HG03045 (cell line): ENCODE measurements at regions not wholly inside any gene's neighbourhood (a gene's known extent, or its start where the extent isn't known, plus 50 kb on each side); places are given as distances from the start of the nearest gene placed in this dataset.
"Not testable (repeated sequence)": the region's sequence is repeated elsewhere in the genome, so short reads cannot be mapped to it uniquely, and the experiment has no call there.

Experiments
- ATAC-seq: cut with Tn5 transposase; IDR thresholded peaks from one replicate; pipeline ENCODE4 v1.9.1; 2021; ENCODE audit warnings: mild to moderate bottlenecking, moderate library complexity; ENCODE audit not compliant: unreplicated experiment

DNA sequence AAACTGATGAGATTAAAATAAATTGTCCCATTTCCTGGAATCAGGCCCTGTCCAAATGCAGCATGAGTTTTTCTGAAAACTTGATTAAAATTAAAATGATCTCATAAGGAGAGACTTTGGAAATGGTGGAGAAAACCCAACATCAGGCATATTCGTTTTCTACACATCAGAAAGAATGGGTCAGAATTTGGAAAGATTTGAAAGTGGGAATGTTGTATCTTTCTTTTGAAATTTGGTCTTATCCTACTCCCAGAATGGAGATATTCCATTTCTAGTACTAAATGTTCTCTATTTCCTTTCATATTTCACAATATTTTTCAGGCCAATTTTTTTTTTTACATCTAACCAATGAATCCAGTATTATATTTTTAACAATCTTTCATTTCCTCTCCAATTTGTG lies 223.9 kb upstream of the RXFP2 start:
- no peak for ATAC-seq

DNA sequence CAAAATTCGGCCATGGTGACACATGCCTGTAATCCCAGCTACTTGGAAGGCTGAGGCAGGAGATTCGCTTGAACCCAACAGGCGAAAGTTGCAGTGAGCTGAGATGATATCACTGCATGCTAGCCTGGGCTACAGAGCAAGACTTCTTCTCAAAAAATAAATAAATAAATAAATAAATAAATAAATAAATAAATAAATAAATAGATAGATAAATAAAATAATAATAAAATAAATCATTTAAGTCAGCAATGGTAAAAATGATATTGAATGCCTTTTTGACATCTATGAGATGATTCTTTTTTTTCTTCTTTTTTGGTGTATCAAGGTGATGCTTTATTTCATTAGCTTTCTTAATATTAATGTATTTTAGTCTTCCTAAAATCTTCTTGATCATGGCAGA lies 221.7 kb upstream of the RXFP2 start:
- ATAC-seq: no peak

DNA sequence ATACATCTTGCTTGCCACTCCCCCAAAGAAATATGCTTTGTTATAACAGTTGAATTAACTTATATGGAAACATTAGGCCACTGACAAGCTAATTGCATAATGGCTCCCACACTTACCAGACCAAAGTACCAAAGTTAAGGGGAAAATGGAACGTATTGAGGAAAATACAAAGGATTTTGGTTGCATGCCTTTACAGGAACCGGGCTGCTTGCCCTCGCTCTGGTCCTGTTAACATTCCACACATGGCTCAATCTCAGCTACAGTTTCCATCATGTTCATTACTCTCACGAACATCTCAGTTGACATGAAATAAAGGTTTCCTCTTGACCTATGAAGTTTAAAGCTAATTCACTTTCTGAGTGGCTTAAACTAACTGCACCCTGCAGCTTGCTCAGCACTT lies 220.7 kb upstream of the RXFP2 start:
- ATAC-seq: no peak

DNA sequence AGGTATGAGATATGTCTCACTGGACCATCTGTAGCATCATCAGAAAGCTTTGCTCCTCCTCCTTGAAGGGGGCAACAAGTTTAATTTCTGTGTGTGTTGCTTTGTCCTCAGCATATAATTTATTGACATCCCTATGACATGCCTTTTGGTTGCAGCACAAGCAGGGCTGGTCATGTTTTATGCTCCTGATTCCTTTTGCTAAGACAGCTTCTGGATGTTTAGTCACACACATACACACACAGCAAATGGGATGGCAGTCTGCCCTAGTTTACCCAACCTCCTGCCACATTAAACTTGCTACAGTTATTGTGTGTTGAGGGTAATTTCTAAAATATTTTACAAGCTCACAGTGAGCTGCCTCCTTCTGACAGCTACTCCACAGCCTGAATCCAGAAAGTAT lies 217.9 kb upstream of the RXFP2 start:
- no peak for ATAC-seq

DNA sequence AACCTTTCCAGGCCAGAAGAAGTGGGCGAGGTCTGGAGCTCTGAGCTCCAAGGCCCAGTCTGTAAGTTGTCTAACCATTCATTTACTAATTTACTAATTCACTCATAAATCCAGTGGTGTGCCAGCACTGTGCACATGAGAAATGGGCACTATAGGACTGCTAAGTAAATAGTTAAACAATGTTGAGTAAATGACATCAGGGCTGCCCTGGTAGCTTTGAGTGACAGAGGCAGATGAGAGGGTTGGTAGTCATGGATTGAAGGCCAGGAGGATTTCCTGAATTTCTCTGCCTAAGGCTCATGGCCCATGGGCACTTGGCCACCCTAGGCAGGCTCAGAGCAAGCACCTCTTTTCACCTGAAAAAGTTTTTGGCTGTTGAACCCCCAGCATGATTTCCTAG lies 216.9 kb upstream of the RXFP2 start:
- no peak for ATAC-seq

DNA sequence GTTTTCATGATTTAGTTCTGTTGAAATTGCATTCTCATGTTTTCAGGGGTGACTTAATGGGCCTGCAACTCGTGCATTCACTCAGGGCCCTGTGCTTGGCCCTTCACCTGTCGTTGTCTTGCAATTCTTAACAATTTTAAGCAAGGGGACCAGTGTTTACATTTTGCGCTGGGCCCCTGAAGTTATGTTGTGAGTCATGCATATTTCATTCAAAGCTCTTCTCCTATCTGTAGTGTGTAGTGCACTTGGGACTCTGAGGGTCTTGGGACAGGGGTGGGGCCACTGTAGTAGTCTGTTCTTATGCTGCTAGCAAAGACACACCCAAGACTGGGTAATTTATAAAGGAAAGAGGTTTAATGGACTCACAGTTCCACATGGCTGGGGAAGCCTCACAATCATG lies 211.2 kb upstream of the RXFP2 start:
- ATAC-seq: no peak

DNA sequence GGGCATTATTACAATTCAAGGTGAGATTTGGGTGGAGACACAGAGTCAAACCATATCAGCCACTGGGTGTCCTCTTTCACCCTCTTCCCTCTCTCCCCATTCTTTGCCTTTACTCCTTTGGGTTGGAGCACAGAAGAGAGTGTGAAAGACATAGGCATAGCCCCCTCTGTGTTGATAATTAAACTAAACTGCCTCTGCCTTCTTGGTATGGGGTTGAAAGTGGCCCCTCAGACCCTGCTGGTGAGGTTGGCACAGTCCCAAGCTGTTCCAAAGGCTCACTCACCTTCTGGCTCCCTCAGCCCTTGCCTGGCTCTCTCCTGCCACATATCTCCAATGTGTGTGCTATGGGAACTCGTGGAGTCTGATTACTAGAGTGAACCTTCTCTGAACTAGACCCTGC lies 210.6 kb upstream of the RXFP2 start:
- no peak for ATAC-seq

DNA sequence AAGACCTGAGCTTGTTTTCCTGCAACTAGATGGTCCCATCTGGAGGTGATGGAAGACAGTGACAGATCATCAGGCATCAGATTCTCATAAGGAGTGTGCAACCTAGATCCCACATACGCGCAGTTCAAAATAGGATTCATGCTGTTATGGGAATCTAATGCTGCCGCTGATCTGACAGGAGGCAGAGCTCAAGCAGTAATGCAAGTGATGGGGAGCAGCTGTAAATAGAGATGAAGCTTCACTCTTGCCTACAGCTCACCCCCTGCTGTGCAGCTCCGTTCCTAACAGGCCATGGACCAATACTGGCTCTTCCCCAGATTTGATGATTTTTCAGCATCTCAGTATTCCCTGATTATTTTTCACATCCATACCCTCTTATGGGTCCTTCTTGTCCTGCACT lies 208.4 kb upstream of the RXFP2 start:
- ATAC-seq: no peak

DNA sequence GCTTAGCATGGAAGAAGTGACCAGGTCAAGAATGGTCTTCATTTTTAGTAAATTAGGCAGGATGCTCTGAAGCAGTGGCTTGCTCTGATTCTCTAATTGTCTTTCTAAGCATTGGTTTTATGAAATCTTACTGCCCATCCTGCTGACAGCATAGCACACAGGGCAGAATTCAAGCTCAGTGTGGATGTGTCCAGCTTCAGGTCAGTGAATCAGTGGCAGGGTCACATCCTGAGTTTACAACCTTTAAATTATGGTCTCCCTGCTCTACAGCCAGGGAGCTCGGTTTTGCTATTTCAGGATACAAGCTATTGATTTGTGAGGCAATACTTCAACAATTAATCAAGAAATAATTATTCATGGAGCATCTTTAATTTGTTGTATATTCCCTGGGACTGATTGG lies 202.3 kb upstream of the RXFP2 start:
- no peak for ATAC-seq

DNA sequence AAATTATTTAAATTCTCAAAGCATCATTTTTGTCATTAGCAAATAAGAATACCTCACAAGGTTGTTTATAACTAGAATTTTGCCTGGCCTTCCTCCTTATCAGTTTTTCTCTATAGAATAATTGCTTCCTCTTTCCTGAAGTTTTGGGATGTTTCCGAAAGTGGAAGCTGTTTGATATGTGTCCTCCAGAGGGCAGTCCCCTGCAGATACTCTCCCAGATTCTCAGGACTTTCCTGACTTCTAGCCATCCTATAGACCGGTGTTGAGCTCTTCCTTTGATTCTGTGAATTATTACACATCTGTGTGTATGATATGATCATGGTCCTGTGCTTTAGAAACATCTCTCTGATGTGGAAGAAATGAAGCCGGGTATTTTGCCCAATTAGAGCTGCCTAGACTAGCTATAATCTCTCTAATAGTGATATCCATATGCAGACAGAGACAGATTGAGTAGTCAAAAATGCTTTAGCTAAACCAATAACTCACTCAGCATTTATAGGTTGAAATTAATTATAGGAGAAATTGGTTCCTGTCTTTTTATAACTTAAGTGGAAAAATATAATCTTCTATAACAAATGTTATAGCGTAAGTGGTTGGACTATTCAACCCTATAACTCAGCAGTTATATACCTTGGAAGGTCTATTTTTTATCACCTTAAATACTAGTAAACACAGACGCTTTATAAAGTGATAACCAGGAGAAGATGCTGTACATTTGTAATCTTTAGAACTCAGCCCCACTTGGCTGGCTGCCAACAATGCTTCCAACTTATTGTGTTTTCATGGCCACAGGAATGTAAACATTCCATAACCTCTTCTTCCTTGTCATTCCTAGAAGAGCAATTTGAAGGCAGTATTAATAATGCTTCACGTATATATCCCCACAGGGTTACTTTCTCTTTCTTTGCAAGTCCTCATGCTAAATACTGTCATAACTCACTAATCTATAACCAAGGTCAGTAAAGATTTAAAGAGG lies 201.0 kb upstream of the RXFP2 start:
- no peak for ATAC-seq

DNA sequence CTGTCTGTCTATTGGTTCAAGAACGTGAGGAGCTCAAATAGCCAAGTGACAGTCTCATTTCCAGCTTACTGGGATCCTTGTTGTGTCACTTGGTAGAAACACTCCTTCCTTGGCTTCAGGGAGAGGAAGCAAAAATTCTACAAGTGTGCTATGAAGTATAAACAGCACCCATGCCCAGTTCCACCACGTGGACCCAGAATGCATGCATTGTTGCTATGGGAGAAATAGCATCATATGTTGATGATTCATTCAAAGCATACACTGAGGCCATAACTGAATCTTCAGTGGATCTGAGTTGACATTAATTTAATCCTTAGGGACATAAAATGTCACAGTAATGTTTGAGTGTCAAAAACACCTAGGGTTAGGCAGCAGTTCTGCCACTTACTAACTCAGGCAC lies 199.0 kb upstream of the RXFP2 start:
- no peak for ATAC-seq

DNA sequence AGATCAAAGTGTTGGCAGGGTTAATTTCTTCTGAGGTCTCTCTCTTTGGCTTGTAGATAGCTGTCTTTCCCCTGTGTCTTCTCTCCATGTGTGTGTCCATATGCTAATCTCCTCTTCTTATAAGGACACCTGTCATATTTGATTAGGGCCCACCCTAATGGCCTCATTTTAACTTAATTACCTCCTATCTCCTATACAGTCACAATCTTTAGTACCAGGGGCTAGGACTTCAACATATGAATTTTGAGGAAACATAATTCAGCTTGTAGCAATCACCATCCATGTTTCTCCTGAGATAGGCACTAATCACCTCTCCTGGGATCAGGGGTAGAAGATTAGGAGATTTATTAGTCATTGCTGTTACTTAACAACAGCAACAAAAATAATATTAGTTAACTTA lies 196.1 kb upstream of the RXFP2 start:
- no peak for ATAC-seq

DNA sequence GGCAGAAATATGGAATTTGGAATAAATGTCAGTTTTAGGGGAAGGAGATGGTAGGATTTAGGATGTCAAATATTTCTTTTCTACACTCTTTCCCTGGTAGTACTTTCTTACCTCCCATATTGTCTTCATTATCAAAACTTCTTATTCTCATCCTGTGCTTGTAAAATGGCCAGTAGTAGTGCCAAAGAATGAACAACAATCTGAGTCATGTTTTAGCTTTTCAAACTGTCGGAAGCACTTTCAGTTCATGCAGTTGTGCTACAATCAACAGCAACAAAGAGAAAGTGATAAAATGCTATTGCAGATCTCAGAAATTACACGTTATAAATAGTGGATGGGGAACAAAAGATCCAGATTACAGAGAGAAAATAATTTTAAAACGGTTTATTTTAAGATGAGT lies 193.7 kb upstream of the RXFP2 start:
- no peak for ATAC-seq

DNA sequence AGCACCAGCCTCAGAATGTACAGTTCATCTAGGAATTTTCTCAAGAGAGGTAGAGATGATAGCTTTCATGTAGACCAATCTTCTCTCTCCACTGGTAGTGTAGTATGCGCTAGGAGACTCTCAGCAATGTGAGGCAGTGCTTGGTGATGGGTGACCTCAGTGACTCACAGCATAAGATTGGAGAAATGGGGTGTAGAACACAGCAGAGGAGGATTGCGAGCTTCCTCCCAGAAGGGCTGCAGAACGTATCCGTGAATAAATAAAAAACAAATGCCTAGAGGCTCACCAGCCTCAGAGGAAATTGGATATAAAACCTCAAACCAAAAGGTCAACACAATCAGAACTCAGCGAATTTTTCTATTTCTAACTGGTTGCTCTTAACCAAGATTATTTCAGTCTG lies 182.9 kb upstream of the RXFP2 start:
- no peak for ATAC-seq

DNA sequence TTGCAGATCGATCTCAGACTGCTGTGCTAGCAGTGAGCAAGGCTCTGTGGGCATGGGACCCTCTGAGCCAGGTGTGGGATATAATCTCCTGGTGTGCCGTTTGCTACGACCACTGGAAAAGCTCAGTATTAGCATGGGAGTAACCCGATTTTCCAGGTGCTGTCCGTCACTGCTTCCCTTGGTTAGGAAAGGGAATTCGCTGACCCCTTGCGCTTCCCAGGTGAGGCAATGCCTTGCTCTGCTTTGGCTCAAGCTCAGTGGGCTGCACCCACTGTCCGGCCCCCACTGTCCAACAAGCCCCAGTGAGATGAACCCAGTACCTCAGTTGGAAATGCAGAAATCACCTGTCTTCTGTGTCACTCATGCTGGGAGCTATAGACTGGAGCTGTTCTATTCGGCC lies 155.1 kb upstream of the RXFP2 start:
- ATAC-seq: not testable (repeated sequence)

DNA sequence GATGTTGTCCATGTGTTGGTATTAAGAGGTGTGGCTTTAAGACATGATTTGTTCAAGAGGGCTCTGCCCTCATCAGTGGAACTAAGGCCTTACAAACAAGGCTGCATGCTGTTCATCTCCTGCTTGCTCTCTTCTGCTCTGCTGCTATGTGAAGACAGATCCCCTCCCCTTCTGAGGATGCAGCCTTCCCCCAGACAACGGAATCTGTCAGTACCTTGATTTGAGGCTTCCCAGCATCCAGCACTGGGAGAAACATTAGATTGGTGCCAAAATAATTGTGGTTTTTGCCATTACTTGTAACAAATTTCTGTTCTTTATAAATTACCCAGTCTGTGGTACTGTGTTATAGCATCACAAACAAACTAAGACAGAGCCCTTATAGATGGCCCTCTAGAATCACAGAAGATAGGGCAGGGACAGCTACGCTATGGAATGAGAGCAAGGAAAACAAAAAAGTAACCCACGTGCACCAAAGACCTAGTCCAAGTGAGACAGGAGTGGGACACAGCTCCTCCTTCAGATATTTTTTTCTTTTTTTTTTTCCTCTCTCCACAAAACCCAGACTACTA lies 151.5 kb upstream of the RXFP2 start:
- no peak for ATAC-seq

DNA sequence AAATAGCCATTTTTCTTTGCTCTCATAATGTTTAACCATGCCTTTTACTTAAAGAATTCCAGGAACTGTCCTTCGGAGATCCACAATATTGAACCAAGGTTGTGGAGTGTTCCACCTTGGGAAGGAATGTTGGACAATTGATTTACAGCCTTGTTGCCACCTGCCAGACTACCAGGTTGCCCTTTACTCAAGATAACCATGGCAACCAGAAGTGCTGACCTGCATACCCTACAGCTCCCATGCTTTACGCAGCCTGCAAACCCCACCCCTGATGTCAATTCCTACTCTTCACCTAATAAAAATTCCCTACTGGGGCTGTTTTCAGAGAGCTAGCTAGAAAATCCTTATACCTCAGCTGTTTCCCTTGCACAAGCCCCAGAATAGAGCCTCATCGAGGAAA lies 151.0 kb upstream of the RXFP2 start:
- ATAC-seq: no peak

DNA sequence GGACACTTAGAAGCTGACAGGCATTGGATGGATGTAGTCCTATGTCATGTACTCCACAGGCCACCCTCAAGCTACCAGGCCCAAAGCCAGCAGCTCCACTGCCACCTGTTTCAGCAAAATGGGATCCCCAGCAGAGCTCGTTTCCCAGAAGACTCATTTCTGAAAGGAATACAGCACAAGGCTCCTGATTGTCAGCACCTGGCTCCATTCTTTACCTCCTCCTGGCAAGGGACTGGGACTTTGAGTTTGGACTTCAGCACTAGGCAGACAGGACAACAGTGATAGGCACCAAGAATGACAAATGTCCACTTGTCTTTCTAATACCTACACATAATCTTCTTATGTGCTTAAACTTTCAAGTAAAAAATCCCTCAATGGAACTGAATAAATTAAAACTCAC lies 150.4 kb upstream of the RXFP2 start:
- no peak for ATAC-seq

DNA sequence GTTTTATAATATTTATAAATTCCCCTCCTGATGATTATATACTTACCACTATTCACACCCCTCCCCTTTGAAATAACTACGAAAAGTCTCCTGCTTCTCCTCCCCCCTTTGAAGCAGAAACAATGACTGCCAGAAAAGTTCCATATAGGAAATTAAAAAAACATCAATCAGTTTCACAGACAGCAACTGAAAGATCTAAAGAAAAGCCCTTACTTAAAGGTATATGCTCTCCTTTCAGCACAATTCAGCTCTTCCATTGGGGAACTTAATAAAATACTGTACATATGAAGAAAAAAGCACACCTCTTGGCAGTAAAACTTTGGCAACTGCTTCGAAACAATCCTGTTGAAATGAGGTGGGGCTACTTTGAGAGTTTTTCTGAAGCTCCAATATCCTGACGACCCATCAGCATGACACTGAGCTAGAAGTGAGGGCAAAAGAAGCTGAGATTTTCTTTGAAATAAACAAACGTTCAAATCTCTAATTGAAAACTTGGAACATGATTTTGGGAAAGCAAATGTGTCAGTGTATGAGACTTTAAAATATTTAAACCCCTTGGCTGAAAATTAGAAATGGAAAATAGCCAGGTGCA lies 147.6 kb upstream of the RXFP2 start:
- no peak for ATAC-seq

DNA sequence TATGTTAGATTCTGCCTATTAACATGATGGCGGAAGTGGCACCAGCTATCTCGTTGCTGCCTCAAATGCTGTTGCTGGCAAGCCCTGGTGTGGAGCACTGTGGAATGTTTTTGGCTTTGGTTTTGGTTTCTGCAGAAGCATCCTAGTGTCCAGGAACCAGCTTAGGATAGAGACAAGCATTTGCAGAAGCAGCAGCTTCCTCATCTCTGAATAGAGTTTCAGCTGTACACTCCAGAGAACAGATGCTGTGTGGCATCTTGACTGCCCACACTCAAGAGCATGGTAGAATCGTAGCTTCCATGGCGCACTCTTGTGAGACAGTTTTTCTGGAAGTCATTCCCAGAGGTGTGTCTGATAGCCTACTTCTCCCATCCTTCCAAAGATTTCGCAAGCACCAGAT lies 145.3 kb upstream of the RXFP2 start:
- no peak for ATAC-seq

DNA sequence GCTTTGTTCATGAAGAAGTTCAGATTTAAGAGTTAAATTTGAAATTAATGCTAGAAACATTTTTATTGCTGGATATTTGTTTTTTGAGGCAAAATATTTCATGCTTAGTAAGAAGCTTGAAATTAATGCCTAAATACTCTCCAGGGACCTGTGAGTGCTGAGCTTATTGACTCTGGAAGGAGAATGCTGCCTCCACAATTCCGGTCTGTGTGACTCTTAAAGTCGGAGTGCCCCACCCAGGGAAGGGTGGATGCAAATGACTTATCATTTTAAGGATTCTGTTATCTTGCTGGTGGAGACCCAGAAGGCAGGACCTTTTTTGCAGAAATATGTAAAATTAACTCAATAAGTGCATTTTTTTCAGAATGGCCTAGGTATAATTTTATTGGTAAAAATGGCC lies 143.8 kb upstream of the RXFP2 start:
- no peak for ATAC-seq

DNA sequence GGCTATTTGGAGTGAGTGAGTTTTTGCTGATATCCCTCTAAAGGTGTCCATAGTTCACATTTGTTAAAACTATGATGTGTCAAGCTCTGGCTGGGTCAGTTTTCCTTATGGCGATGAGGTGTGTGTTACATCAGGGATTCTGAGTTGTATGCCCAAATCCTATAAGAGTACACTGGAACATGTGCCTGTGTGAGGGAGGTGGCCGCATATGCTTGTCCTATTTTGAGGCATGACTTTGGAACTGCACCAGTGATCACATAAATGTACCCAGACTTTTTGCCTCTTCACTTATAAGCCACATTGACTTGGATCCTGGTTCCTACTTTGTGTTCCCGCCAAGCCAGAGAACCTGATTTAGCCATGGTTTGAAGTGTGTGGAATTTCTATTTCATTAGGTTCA lies 140.3 kb upstream of the RXFP2 start:
- no peak for ATAC-seq
